Left lung (tissue), 4 donors: ENCODE measurements at regions not wholly inside any gene's neighbourhood (a gene's known extent, or its start where the extent isn't known, plus 50 kb on each side); places are given as distances from the start of the nearest gene placed in this dataset.

Experiments used
- ATAC-seq: fragments of 200-7000 bp; cut with Tn5 transposase; one replicate; pipeline ENCODE4 v1.9.1; 2020; ENCODE audit warnings: moderate library complexity
- DNase-seq, 4 donors: peaks; one replicate each; pipeline ENCODE4 v3.0.0-alpha.2; 2013 to 2020
- H3K27ac ChIP-seq, 2 donors: fragments of 200-600 bp; sonication (generic) in 1 of 2; one replicate each; pipeline versions ENCODE4 v1.5.0 to v1.8.0; 2020 to 2021
- H3K27me3 ChIP-seq, 2 donors: fragments of 200-600 bp; sonication (generic) in 1 of 2; one replicate each; pipeline versions ENCODE4 v1.5.0 to v1.8.0; 2020 to 2021
- H3K36me3 ChIP-seq, 2 donors: fragments of 200-600 bp; sonication (generic) in 1 of 2; one replicate each; pipeline versions ENCODE4 v1.5.0 to v1.8.0; 2020 to 2021
- H3K4me1 ChIP-seq, 2 donors: fragments of 200-600 bp; one replicate each; pipeline ENCODE4 v1.8.0; 2021
- H3K4me3 ChIP-seq, 2 donors: fragments of 200-600 bp; sonication (generic) in 1 of 2; one replicate each; pipeline versions ENCODE4 v1.5.0 to v1.8.0; 2020 to 2021; ENCODE audit warnings: mild to moderate bottlenecking in 1 of 2
- H3K9me3 ChIP-seq, 2 donors: fragments of 200-600 bp; sonication (generic) in 1 of 2; one replicate each; pipeline versions ENCODE4 v1.5.0 to v1.8.0; 2020 to 2021
- CTCF ChIP-seq, 2 donors: fragments of 200-600 bp; sonication (generic) in 1 of 2; IDR thresholded peaks; one replicate each; pipeline versions ENCODE4 v1.5.0 to v1.8.0; 2021; ENCODE audit warnings: antibody characterized with exemption in 2 of 2
- intact Hi-C, 2 donors: fragments of 100-400 bp; cut with DNase I; formaldehyde crosslinking; loops; one replicate each; pipeline versions ENCODE4 v1.11.2 to v1.14.2; 2022
- donor health status: DM: no; HTN: yes; CAD: no.
- donor health status: DM: no; HTN: no; CAD: no.

GRCh38 chr2:225170162-225170561 lies 127.9 kb upstream of the DOCK10 start:
- no peaks in the 10 kb centered on the region for H3K9me3 ChIP-seq
- no peak for ATAC-seq
- H3K36me3 ChIP-seq: no peaks in the 10 kb centered on the region
- intact Hi-C loops: no loop called here
- no peak overlapping the region for H3K27ac ChIP-seq
- no peaks in the 10 kb centered on the region for H3K27me3 ChIP-seq
- no peaks in the 10 kb centered on the region for H3K4me1 ChIP-seq
- no peak overlapping the region for H3K4me3 ChIP-seq
- DNase-seq: no peak
- TF ChIP-seq CTCF (IDR thresholded peaks at IDR 0.05): no peak

GRCh38 chr2:225169396-225169795 lies 127.1 kb upstream of the DOCK10 start:
- no peak for TF ChIP-seq CTCF (IDR thresholded peaks at IDR 0.05)
- no peak overlapping the region for H3K27ac ChIP-seq
- no peaks in the 10 kb centered on the region for H3K9me3 ChIP-seq
- no peaks in the 10 kb centered on the region for H3K4me1 ChIP-seq
- DNase-seq (no peak), ATAC-seq (no peak)
- H3K36me3 ChIP-seq: no peaks in the 10 kb centered on the region
- H3K4me3 ChIP-seq: no peak overlapping the region
- intact Hi-C loops: no loop called here
- no peaks in the 10 kb centered on the region for H3K27me3 ChIP-seq

GRCh38 chr2:225165052-225165451 lies 122.8 kb upstream of the DOCK10 start:
- H3K27me3 ChIP-seq: no peaks in the 10 kb centered on the region
- ATAC-seq: no peak
- intact Hi-C loops: no loop called here

GRCh38 chr2:225164401-225165050 lies 122.3 kb upstream of the DOCK10 start:
- H3K27ac ChIP-seq: no peak overlapping the region
- no peaks in the 10 kb centered on the region for H3K4me1 ChIP-seq
- ATAC-seq (peak; percentile 43), DNase-seq (no peak)
- H3K4me3 ChIP-seq: no peak overlapping the region
- no peak for TF ChIP-seq CTCF (IDR thresholded peaks at IDR 0.05)
- intact Hi-C loops: no loop called here
- no peaks in the 10 kb centered on the region for H3K36me3 ChIP-seq
- no peaks in the 10 kb centered on the region for H3K27me3 ChIP-seq
- H3K9me3 ChIP-seq: no peaks in the 10 kb centered on the region

More at GRCh38 chr2:225165052-225165451, 122.8 kb upstream of the DOCK10 start:
- no peak for TF ChIP-seq CTCF (IDR thresholded peaks at IDR 0.05)
- no peak for DNase-seq
- no peak overlapping the region for H3K4me3 ChIP-seq
- H3K27ac ChIP-seq: no peak overlapping the region
- no peaks in the 10 kb centered on the region for H3K36me3 ChIP-seq
- no peaks in the 10 kb centered on the region for H3K9me3 ChIP-seq
- H3K4me1 ChIP-seq: no peaks in the 10 kb centered on the region

- intact Hi-C loops: no loop called here
- H3K4me1 ChIP-seq: no peaks in the 10 kb centered on the region
- DNase-seq: no peak
- H3K27ac ChIP-seq: no peak overlapping the region
- no peaks in the 10 kb centered on the region for H3K9me3 ChIP-seq
- no peaks in the 10 kb centered on the region for H3K36me3 ChIP-seq
- H3K4me3 ChIP-seq: no peak overlapping the region
- H3K27me3 ChIP-seq: no peaks in the 10 kb centered on the region
- no peak for ATAC-seq
- no peak for TF ChIP-seq CTCF (IDR thresholded peaks at IDR 0.05)
Measured at GRCh38 chr2:225158360-225158759, 116.1 kb upstream of the DOCK10 start.
